ENCODE measurements at regions not wholly inside any gene's neighbourhood (a gene's known extent, or its start where the extent isn't known, plus 50 kb on each side); places are given as distances from the start of the nearest gene placed in this dataset.

DNA sequence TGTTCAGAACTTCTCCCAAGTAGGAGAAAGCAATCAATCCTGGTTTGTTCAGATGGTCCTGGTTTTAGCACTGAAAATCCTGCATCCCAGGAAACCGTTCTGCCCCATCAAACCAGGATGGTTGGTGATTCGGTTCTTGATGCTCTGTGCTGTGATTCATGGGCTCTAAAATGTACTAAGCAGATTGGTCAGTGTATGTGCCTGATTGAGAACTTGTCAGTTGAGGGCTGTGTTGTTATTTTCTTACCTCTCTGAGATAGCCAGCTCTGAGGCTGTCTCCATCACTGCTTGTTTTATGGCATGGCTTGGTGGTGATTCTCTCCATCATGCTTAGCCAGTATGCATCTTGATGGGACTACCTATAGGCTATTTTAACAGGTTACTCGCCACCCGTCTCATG, 246.9 kb upstream of the RBFOX1 start:
- TF ChIP-seq, protein P1, sequence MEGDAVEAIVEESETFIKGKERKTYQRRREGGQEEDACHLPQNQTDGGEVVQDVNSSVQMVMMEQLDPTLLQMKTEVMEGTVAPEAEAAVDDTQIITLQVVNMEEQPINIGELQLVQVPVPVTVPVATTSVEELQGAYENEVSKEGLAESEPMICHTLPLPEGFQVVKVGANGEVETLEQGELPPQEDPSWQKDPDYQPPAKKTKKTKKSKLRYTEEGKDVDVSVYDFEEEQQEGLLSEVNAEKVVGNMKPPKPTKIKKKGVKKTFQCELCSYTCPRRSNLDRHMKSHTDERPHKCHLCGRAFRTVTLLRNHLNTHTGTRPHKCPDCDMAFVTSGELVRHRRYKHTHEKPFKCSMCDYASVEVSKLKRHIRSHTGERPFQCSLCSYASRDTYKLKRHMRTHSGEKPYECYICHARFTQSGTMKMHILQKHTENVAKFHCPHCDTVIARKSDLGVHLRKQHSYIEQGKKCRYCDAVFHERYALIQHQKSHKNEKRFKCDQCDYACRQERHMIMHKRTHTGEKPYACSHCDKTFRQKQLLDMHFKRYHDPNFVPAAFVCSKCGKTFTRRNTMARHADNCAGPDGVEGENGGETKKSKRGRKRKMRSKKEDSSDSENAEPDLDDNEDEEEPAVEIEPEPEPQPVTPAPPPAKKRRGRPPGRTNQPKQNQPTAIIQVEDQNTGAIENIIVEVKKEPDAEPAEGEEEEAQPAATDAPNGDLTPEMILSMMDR (IDR thresholded peaks at IDR 0.05): no peak
- no peak for TF ChIP-seq POLR2A (IDR thresholded peaks at IDR 0.05)
